GM20000 (cell line): ENCODE measurements at regions not wholly inside any gene's neighbourhood (a gene's known extent, or its start where the extent isn't known, plus 50 kb on each side); places are given as distances from the start of the nearest gene placed in this dataset.

Experiments used
- DNase-seq: peaks from one replicate; pipeline ENCODE4 v3.0.0; 2012; ENCODE audit warnings: low spot score
- TF ChIP-seq, protein P1 (sequence below): IDR thresholded peaks from 2 replicates; pipeline ENCODE4 v1.5.1; 2012; ENCODE audit warnings: mild to moderate bottlenecking, control low read depth; ENCODE audit errors: extremely low read depth, missing control alignments

DNA sequence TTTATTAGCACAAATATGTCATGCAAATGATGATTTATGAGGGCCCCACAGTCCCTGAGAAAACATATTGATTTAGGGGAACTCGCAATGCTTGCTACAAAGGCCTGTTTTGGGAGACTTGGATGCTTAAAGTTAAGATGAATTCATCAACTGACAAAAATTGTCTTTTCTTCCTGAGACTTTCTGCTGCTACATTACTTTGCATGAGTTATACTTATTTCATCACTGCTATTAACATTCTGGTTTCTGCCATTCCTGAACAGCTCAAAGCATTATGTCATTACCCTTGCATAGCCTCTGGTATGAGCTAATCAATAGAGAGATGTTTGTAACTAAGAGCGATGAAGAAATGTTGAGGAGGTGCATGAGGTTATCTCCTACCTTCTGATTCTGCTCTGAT is 74.4 kb downstream of the SOX11 start:
- TF ChIP-seq, protein P1, sequence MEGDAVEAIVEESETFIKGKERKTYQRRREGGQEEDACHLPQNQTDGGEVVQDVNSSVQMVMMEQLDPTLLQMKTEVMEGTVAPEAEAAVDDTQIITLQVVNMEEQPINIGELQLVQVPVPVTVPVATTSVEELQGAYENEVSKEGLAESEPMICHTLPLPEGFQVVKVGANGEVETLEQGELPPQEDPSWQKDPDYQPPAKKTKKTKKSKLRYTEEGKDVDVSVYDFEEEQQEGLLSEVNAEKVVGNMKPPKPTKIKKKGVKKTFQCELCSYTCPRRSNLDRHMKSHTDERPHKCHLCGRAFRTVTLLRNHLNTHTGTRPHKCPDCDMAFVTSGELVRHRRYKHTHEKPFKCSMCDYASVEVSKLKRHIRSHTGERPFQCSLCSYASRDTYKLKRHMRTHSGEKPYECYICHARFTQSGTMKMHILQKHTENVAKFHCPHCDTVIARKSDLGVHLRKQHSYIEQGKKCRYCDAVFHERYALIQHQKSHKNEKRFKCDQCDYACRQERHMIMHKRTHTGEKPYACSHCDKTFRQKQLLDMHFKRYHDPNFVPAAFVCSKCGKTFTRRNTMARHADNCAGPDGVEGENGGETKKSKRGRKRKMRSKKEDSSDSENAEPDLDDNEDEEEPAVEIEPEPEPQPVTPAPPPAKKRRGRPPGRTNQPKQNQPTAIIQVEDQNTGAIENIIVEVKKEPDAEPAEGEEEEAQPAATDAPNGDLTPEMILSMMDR = no peak
- DNase-seq = no peak

DNA sequence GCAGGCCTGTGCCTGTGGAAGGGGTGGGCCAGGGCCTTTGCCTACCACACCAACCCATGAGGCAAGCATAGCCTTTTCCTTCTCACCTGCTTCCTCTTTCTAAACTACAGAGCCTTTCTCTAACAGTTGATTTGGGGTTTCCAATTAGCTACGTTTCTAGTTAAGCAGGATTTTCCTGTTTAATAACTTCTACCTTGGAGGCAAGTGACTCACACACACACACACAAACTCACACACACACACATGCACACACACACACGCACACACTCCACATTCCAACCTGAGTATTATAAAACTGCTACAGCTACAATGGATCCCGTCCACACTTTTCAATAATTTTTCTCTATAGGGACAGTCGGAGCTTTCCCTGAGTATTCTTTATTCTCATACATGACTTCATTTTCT is 84.9 kb downstream of the SOX11 start:
- DNase-seq = no peak

GRCh38 chr2:5781679-5782078 is 89.5 kb downstream of the SOX11 start:
- no peak for DNase-seq
- TF ChIP-seq, protein P1 = no peak

More for the DNA sequence above, 84.9 kb downstream of the SOX11 start:
- TF ChIP-seq, protein P1 = no peak

DNA sequence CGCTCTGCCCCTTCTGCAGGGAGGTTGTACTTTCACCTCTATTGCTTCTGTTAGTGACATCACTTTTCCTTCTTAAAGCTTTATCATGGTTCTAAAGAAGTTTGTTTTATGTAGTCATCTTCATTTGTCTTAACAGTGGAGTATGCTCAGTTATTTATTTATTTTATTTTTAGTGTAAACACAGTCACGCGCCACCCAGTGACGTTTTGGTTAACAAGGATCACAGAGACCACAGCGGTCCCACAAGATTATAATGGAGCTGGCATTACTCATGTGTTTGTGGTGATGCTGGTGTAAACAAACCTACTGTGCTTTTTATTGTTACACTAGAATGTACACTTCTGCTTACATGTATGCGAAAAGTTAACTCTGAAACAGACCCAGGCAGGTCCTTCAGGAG is 89.9 kb downstream of the SOX11 start:
- TF ChIP-seq, protein P1 = no peak

GRCh38 chr2:5788447-5788846 is 96.3 kb downstream of the SOX11 start:
- no peak for DNase-seq
- TF ChIP-seq, protein P1 = no peak

More for the DNA sequence above, 89.9 kb downstream of the SOX11 start:
- no peak for DNase-seq

- TF ChIP-seq, protein P1 = no peak
- no peak for DNase-seq
Measured at GRCh38 chr2:5791371-5791770, 99.2 kb downstream of the SOX11 start.

GRCh38 chr2:5794012-5794411 is 101.8 kb downstream of the SOX11 start:
- DNase-seq = no peak
- TF ChIP-seq, protein P1 = no peak
